HG03432 (cell line): ENCODE measurements at regions not wholly inside any gene's neighbourhood (a gene's known extent, or its start where the extent isn't known, plus 50 kb on each side); places are given as distances from the start of the nearest gene placed in this dataset.
"Not testable (repeated sequence)": the region's sequence is repeated elsewhere in the genome, so short reads cannot be mapped to it uniquely, and the experiment has no call there.

Experiments used
- ATAC-seq: cut with Tn5 transposase; IDR thresholded peaks from one replicate; pipeline ENCODE4 v1.9.1; 2021; ENCODE audit warnings: mild to moderate bottlenecking, moderate library complexity; ENCODE audit not compliant: unreplicated experiment

GRCh38 chr1:187038784-187039183 lies 210.0 kb downstream of the PLA2G4A start:
- no peak for ATAC-seq

DNA sequence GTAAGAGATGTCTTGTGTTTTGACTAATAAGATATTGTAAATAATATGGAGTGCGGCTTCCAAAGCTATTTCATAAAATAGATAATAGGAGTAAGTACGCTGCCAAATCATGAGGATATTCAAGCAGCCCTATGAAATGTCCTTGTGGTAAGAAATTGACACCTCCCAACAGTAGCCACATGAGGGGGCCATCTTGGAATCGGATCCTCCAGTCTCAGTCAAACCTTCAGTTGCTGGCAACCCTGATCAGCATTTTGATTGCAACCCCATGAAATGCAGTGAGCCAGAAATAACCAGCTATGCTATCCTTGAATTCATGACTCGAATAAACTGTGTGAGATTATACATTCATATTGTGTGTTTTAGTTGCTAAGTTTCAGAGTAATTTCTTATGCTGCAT lies 212.4 kb downstream of the PLA2G4A start:
- no peak for ATAC-seq

DNA sequence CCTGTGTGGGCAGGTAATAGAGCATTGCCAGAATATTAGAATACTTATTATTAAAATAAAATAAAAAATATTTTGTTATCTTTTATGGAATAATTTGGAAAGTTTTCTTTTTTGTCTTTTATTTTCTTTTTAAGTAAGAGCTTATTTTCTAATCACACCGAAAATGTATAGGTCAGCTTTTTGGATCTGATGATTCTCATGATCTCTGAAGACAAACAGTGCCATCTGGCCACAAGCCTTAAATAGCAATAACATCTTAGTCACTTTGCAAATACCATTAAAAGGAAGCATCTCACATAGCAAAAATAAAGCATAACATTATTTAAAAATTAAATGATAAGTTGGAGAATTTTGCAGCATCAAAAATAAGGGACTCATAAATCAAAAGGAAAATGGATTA lies 213.8 kb downstream of the PLA2G4A start:
- no peak for ATAC-seq

DNA sequence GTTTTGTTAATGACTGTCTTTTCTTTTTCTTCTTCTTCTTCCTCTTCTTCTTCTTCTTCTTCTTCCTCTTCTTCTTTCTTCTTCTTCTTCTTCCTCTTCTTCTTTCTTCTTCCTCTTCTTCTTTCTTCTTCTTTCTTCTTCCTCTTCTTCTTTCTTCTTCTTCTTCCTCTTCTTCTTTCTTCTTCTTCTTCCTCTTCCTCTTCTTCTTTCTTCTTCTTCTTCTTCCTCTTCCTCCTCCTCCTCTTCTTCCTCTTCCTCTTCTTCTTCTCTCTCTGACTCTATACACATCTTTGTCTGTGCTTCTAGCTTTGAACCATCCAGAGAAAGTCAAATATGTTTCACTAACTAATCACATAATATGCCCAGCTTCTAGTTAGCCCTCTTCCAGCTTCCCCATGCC lies 214.7 kb downstream of the PLA2G4A start:
- ATAC-seq: not testable (repeated sequence)

DNA sequence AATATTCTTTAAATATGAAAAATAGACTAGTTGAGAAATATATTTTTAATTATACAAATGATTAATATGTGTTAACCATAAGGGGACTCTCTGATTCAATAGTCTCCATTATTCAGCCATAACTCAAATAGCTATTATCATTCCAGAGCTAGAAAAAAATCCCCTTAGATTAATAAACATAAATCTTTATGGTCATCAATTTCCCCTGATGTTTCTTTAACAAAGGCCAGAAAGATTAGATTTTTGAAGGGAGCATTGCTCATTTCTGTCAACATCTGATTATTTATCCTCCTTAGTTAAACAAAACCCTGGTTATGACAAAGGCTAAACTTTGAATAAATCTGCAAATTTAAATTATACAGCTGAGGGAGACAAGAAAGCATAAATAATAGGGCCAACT lies 215.7 kb downstream of the PLA2G4A start:
- no peak for ATAC-seq

- ATAC-seq: no peak
Observed at GRCh38 chr1:187045371-187045770, 216.6 kb downstream of the PLA2G4A start.

DNA sequence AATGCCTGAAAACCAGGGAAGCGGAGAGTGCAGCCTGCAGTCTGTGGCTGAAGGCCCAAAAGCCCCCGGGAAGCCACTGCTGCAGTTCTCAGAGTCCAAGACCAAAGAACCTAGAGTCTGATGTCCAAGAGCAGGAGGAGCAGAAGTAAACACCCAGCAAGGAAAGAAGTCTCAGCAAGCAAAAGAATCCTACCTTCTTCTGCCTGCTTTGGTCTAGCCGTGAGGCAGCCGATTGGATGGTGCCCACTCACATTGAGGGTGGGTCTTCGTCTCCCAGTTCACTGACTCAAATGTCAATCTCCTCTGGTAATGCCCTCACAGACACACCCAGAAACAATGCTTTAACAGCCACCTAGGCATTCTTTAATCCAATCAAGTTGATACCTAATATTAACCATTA lies 217.5 kb downstream of the PLA2G4A start:
- ATAC-seq: no peak

DNA sequence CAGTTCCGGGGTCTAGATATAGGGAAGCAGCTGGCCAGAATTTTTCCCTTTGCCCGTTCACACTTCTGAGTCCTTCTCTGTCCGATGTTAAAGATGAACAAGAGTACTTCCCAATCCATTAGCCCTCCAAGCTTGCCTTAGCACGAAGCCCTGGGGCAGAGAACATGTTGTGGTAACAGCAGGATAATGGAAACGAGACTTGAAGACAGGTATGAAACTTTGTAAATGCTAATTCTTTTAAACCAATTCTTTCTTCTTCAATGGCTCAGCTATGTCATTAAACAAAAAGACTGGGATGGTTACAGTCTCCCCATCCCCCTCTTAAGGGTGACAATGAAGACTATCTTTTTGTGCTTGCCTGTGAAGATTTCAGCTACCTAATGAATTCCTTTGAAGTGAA lies 218.5 kb downstream of the PLA2G4A start:
- ATAC-seq: no peak

DNA sequence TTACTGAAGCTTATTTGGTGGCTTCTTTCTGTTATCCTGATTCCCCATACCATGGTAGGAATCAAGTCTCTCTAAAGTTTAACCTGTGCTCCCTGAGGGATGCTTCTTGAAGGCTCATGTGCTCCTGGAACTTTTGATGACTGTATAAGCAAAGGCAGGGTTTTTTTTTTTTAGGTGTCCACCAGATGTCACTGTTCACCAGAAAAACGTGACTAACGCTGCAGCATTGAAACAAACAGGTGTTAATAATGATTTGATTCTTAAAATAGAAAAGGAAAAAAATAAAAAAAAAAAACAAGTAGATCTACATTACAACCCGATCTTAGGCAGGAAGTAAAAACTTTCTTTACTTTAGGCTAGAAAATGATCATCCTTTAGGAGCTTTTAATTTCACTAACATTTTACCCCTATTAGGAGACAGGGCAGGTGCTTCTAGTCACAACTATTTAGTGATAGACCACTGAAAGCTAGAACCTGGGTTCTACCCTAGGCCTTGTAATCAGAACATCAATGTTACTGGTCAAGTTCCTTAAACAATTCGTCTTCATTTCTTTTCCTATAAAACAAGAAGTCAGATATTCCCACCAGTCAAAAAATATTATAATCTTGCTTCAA lies 223.0 kb downstream of the PLA2G4A start:
- peak; percentile 84 for ATAC-seq

DNA sequence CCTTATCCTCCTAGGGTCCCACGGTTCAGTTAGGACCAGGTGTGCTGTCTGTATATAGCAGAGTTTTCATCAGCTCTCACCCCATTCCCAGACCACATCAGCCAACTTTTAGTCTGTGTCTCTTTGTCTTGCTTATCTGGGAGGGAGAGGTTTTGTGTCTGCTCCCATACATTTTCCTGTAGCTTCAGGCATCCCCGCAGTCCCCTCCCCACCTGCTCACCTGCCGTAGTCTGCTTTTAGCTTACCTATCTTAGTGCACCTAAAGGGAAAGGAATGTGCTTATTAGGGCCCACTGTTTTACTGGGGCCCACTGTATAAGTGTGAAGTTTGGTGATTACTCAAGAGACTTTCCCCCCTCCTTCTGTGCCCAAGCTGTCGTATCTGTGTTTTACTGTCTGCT lies 225.1 kb downstream of the PLA2G4A start:
- ATAC-seq: no peak

- no peak for ATAC-seq
Observed at GRCh38 chr1:187054862-187055757, 226.4 kb downstream of the PLA2G4A start.

GRCh38 chr1:187063271-187063670 lies 234.5 kb downstream of the PLA2G4A start:
- no peak for ATAC-seq

- ATAC-seq: no peak
Observed at GRCh38 chr1:187067160-187067559, 238.4 kb downstream of the PLA2G4A start.

DNA sequence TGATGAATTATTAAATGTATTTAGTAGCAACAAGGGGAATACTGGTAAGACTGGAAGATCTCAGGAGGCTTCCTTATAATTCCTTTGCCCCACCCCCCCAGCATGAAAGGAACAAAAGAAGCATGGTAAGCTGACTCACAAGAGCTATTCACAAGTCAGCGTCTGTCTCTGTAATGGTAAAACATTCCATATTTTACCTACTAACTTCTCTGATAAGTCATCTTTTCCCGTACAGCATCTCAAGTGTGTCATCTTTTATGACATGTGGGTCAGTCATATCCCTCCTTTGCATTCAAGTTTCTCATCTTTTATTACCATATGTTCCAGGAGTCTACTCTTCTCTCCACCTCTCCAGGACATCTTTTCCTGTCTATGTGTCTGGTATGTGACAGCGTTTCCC lies 241.3 kb downstream of the PLA2G4A start:
- ATAC-seq: no peak

DNA sequence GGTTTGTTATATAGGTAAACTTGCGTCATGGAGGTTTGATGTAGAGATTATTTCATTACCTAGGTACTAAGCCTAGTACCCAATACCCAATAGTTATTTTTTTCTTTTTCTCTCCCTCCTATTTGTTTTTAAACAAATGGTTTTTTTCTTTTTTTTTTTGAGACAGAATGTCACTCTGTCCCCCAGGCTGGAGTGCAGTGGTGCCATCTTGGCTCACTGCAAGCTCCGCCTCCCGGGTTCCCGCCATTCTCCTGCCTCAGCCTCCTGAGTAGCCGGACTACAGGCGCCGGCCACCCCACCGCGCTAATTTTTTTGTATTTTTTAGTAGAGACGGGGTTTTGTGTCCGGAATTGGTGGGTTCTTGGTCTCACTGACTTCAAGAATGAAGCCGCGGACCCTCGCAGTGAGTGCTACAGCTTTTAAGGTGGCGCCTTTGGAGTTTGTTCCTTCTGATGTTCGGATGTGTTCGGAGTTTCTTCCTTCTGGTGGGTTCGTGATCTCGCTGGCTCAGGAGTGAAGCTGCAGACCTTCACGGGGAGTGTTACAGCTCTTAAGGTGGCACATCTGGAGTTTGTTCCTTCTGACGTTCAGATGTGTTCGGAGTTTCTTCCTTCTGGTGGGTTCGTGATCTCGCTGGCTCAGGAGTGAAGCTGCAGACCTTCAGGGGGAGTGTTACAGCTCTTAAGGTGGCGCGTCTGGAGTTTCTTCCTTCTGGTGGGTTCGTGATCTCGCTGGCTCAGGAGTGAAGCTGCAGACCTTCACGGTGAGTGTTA lies 243.7 kb downstream of the PLA2G4A start:
- peak; percentile 93 for ATAC-seq

- peak; percentile 44 for ATAC-seq
Observed at GRCh38 chr1:187073035-187073560, 244.3 kb downstream of the PLA2G4A start.

DNA sequence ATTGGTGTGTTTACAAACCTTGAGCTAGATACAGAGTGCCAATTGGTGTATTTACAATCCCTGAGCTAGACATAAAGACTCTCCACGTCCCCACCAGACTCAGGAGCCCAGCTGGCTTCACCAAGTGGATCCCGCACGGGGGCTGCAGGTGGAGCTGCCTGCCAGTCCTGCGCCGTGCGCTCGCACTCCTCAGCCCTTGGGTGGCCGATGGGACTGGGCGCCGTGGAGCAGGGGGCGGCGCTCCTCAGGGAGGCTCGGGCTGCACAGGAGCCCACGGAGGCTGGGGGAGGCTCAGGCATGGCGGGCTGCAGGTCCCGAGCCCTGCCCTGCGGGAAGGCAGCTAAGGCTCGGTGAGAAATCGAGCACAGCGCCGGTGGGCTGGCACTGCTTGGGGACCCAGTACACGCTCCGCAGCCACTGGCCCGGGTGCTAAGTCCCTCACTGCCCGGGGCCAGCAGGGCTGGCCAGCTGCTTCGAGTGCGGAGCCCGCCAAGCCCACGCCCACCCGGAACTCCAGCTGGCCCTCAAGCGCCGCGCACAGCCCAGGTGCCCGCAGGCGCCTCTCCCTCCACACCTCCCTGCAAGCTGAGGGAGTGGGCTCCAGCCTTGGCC lies 245.0 kb downstream of the PLA2G4A start:
- not testable (repeated sequence) for ATAC-seq

DNA sequence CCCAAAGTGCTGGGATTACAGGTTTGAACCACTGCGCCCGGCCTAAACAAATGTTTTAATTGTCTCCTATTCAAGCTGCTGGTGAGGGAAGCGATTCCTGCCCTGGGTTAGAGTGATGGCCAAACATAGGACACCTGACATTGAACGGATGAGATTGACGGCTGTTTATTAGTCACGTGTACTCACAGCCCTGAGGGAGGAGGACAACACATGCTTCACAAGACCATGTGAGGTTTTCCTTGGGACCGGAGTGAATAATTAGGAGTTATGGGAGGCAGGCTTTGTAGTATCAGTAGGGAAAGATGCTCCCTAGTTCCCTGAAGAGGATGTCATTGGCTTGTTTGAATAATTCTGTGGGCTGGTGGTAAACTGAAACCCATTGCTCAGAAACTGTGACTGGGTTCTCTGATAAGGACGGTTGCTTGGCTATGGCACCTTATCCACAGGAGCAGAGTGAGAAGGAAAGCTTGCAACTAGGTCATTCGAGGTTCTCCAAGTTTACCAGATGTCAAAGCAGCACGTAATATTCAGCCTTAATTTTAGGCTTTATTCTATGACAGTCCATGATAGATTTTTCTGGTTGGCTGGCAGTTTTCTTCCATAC lies 245.8 kb downstream of the PLA2G4A start:
- ATAC-seq: no peak

GRCh38 chr1:187076922-187077321 lies 248.2 kb downstream of the PLA2G4A start:
- ATAC-seq: no peak

DNA sequence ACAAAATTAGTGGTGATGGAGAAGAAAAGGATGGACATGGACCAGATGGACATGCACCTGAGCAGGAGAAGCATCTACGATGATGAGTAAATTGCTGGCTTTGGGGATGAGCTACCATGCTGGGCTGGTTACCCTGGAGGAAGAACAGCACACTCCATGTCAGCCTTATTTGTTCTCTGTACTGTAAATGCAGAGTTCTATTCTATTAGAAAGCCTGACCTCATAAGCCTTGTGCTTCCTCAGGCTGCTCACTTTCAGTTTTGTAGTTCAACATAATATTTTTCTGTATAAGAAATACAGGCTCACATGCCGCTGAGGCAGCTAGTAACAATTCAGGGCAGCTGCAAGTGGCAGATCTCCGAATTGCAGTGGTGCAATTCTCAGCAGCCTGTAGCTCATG lies 249.6 kb downstream of the PLA2G4A start:
- ATAC-seq: no peak

- no peak for ATAC-seq
Observed at GRCh38 chr1:187078916-187079315, 250.2 kb downstream of the PLA2G4A start.
